HepG2 (cell line): ENCODE measurements at regions not wholly inside any gene's neighbourhood (a gene's known extent, or its start where the extent isn't known, plus 50 kb on each side); places are given as distances from the start of the nearest gene placed in this dataset.

ENCODE experiments used
- ATAC-seq: fragments of 200-7000 bp; cut with Tn5 transposase; 3 replicates; pipeline ENCODE4 v1.9.1; 2020; ENCODE audit warnings: mild to moderate bottlenecking, moderate library complexity
- BruUV-seq: library from RNA; stranded (reverse); fragments of 400-500 nt; replicated peaks from 2 replicates; lab custom pipeline; 2021; lab: Mats Ljungman, UMichigan
- CTCF ChIA-PET: fragments of 300-600 bp; formaldehyde crosslinking; extraction: SDS; loops from one replicate; lab custom pipeline; 2021; ENCODE audit warnings: low total read pairs, inconsistent platforms, low intra/inter-chr PET ratio; lab: Yijun Ruan, JAX
- POLR2A ChIA-PET: fragments of 350-600 bp; sonication (Branson Sonifier 250); formaldehyde crosslinking; loops from one replicate; lab custom pipeline; 2020; ENCODE audit warnings: antibody characterized with exemption, inconsistent platforms; lab: Yijun Ruan, JAX
- DNase-seq: peaks from one replicate; pipeline ENCODE4 v3.0.0-alpha.2; 2015; ENCODE audit warnings: low spot score
- FAIRE-seq: peaks from 3 replicates; lab custom pipeline; 2011; peaks lifted over from hg19 to GRCh38; lab: Jason Lieb, UNC
- H2AFZ ChIP-seq: one replicate; pipeline ENCODE4 v1.6.1; 2011; ENCODE audit warnings: low read length, inconsistent platforms
- H3K27ac ChIP-seq: fragments of 300-600 bp; 3 replicates; pipeline ENCODE4 v1.8.0; 2011; ENCODE audit warnings: mixed run types, mild to moderate bottlenecking, mixed read lengths, low read length, inconsistent platforms; ENCODE audit not compliant: insufficient read depth; ENCODE audit errors: extremely low read length
- H3K27me3 ChIP-seq, 2 experiments: fragments of 200-600 bp in 1 of 2; 2 replicates in 1 of 2; 3 replicates in 1 of 2; pipeline versions ENCODE4 v1.6.0 to v1.8.0; 2011; ENCODE audit warnings: low read length in 2 of 2, mild to moderate bottlenecking in 2 of 2, moderate library complexity in 2 of 2, inconsistent platforms in 1 of 2; ENCODE audit not compliant: insufficient read depth in 2 of 2, control insufficient read depth in 1 of 2
- H3K36me3 ChIP-seq, 2 experiments: fragments of 200-600 bp in 1 of 2; replicated peaks in 1 of 2; 2 replicates in 1 of 2; 3 replicates in 1 of 2; pipeline versions ENCODE4 v1.5.1 to v1.8.0; 2011; ENCODE audit warnings: low read length in 2 of 2, inconsistent platforms in 1 of 2; ENCODE audit not compliant: insufficient read depth in 2 of 2, control insufficient read depth in 1 of 2
- H3K4me1 ChIP-seq: 2 replicates; pipeline ENCODE4 v1.5.1; 2012; ENCODE audit warnings: low read length, inconsistent platforms; ENCODE audit not compliant: insufficient read depth
- H3K4me2 ChIP-seq: 2 replicates; pipeline ENCODE4 v1.6.0; 2011; ENCODE audit warnings: low read depth, low read length, inconsistent platforms
- H3K4me3 ChIP-seq, 3 experiments: fragments of 200-600 bp in 1 of 3; sonication (generic), shearing (Covaris generic) in 1 of 3; replicated peaks in 1 of 3; 2 replicates each; pipeline ENCODE4 v1.5.1; 2011 to 2016; ENCODE audit warnings: low read length in 3 of 3, inconsistent platforms in 2 of 3, low read depth in 2 of 3, mild to moderate bottlenecking in 2 of 3, control low read depth in 1 of 3, mixed read lengths in 1 of 3; ENCODE audit not compliant: insufficient read depth in 1 of 3
- H3K79me2 ChIP-seq: one replicate; pipeline ENCODE4 v1.6.1; 2011; ENCODE audit warnings: low read length, inconsistent platforms; ENCODE audit not compliant: insufficient read depth
- H3K9ac ChIP-seq: 2 replicates; pipeline ENCODE4 v1.6.0; 2011; ENCODE audit warnings: mild to moderate bottlenecking, low read depth, low read length, inconsistent platforms; ENCODE audit not compliant: insufficient read depth
- H3K9me3 ChIP-seq: 2 replicates; pipeline ENCODE4 v1.5.1; 2012; ENCODE audit warnings: mild to moderate bottlenecking, low read length
- H4K20me1 ChIP-seq: 2 replicates; pipeline ENCODE4 v1.6.0; 2011; ENCODE audit warnings: inconsistent platforms, mild to moderate bottlenecking, low read length, moderate library complexity; ENCODE audit not compliant: insufficient read depth
- ARNT2 ChIP-seq: sonication (generic); formaldehyde crosslinking; IDR thresholded peaks from 2 replicates; pipeline ENCODE4 v1.8.0; 2022; ENCODE audit warnings: mild to moderate bottlenecking, low read depth, missing genetic modification reagents, moderate library complexity
- CREB3 ChIP-seq: sonication (generic); formaldehyde crosslinking; IDR thresholded peaks from 2 replicates; pipeline ENCODE4 v1.5.0; 2020; ENCODE audit warnings: missing genetic modification reagents
- HDAC2 ChIP-seq: sonication (generic); formaldehyde crosslinking; IDR thresholded peaks from 2 replicates; pipeline ENCODE4 v1.4.0; 2020; ENCODE audit warnings: missing genetic modification reagents
- KLF12 ChIP-seq: sonication (generic); formaldehyde crosslinking; IDR thresholded peaks from 2 replicates; pipeline ENCODE4 v1.4.0; 2020; ENCODE audit warnings: missing genetic modification reagents, borderline replicate concordance
- SATB2 ChIP-seq: sonication (generic); formaldehyde crosslinking; IDR thresholded peaks from 2 replicates; pipeline ENCODE4 v1.5.0; 2020; ENCODE audit warnings: missing genetic modification reagents
- THAP8 ChIP-seq: sonication (generic); formaldehyde crosslinking; IDR thresholded peaks from 2 replicates; pipeline ENCODE4 v1.5.1; 2020; ENCODE audit warnings: missing genetic modification reagents, mild to moderate bottlenecking, borderline replicate concordance
- TMF1 ChIP-seq: sonication (generic); formaldehyde crosslinking; IDR thresholded peaks from 2 replicates; pipeline ENCODE4 v1.8.1; 2022; ENCODE audit warnings: low read depth, missing genetic modification reagents
- XBP1 ChIP-seq: sonication (generic); formaldehyde crosslinking; IDR thresholded peaks from 2 replicates; pipeline ENCODE4 v1.5.0; 2020; ENCODE audit warnings: missing genetic modification reagents
- ZBTB14 ChIP-seq: sonication (generic); formaldehyde crosslinking; IDR thresholded peaks from 2 replicates; pipeline ENCODE4 v1.4.0; 2020; ENCODE audit warnings: missing genetic modification reagents
- ZBTB46 ChIP-seq: sonication (generic); formaldehyde crosslinking; IDR thresholded peaks from 2 replicates; pipeline ENCODE4 v1.4.0; 2020; ENCODE audit warnings: mild to moderate bottlenecking, missing genetic modification reagents, borderline replicate concordance
- ZNF432 ChIP-seq: sonication (generic); formaldehyde crosslinking; IDR thresholded peaks from 2 replicates; pipeline ENCODE4 v1.5.0; 2020; ENCODE audit warnings: missing genetic modification reagents, mild to moderate bottlenecking, borderline replicate concordance
- ZNF510 ChIP-seq: sonication (generic); formaldehyde crosslinking; IDR thresholded peaks from 2 replicates; pipeline ENCODE4 v1.4.0; 2020; ENCODE audit warnings: low read depth, mild to moderate bottlenecking, missing genetic modification reagents
- ZNF775 ChIP-seq: sonication (generic); formaldehyde crosslinking; IDR thresholded peaks from 2 replicates; pipeline ENCODE4 v1.4.0; 2020; ENCODE audit warnings: missing genetic modification reagents, mild to moderate bottlenecking, moderate library complexity, borderline replicate concordance
- ZSCAN9 ChIP-seq: IDR thresholded peaks from 2 replicates; pipeline ENCODE4 v1.6.1; 2016; ENCODE audit warnings: borderline replicate concordance
- WGBS: methylation state at CpG from one replicate; pipeline ENCODE4 v1.1.6; 2017; ENCODE audit warnings: low lambda C conversion rate; 5-methylcytosine and 5-hydroxymethylcytosine counted together
- in situ Hi-C: cut with HindIII; loops from 2 replicates; pipeline ENCODE4 v1.10.0; 2017; ENCODE audit warnings: low pct_unique_long_range_greater_than_20kb; ENCODE audit not compliant: extremely low pct_ligation_motif_present
- intact Hi-C: fragments of 100-400 bp; cut with micrococcal nuclease; formaldehyde crosslinking; loops from one replicate; pipeline ENCODE4 v1.10.0; 2022; ENCODE audit not compliant: unreplicated experiment

- FAIRE-seq: no peak
- POLR2A ChIA-PET: no interaction called here
- CTCF ChIA-PET: no interaction called here
These were observed 193.0 kb upstream of the BTG1 start for GRCh38 chr12:92338671-92339070.

More at GRCh38 chr12:92338671-92339070, 193.0 kb upstream of the BTG1 start:
- in situ Hi-C loops: no loop called here
- Histone ChIP-seq H3K79me2 (no peaks in the 10 kb centered on the region), H3K4me3 (no peak overlapping the region), H3K4me2 (no peak overlapping the region), H4K20me1 (no peaks in the 10 kb centered on the region), H3K4me1 (peaks cover 8% of the 10 kb centered on the region; the same call in 1 of the 2 replicates), H3K27me3 (no peaks in the 10 kb centered on the region; a peak in 1 of 5 replicates), H3K36me3 (no peaks in the 10 kb centered on the region), H3K27ac (no peak overlapping the region), H2AFZ (no peak overlapping the region), H3K9me3 (no peaks in the 10 kb centered on the region), H3K9ac (no peak overlapping the region)
- TF ChIP-seq SATB2 (CRISPR knock-in tag) (no peak), KLF12 (no peak), ZNF775 (no peak), CREB3 (CRISPR knock-in tag) (no peak), ARNT2 (CRISPR knock-in tag) (no peak), XBP1 (CRISPR knock-in tag) (no peak), ZNF510 (CRISPR knock-in tag) (no peak), ZNF432 (no peak), THAP8 (CRISPR knock-in tag) (no peak), HDAC2 (CRISPR knock-in tag) (no peak), ZBTB46 (CRISPR knock-in tag) (no peak), ZBTB14 (no peak), ZSCAN9 (CRISPR knock-in tag) (no peak), TMF1 (CRISPR knock-in tag) (no peak)
- DNase-seq: no peak
- BruUV-seq: no TSS peak
- no peak for ATAC-seq
- intact Hi-C loops: no loop called here
- WGBS: 39% methylated on average over 1 of the region's 1 CpG
